Natural killer cell (primary cell): ENCODE measurements at regions not wholly inside any gene's neighbourhood (a gene's known extent, or its start where the extent isn't known, plus 50 kb on each side); places are given as distances from the start of the nearest gene placed in this dataset.

Experiments
- ATAC-seq, 3 donors: fragments of 150-1000 bp in 2 of 3; fragments of 200-7000 bp in 1 of 3; cut with Tn5 transposase; 1 replicate in 1 of 3; 2 replicates in 2 of 3; pipeline ENCODE4 v1.10.0; 2021; ENCODE audit warnings: mild to moderate bottlenecking in 2 of 3, moderate library complexity in 2 of 3
- DNase-seq, 2 donors: peaks; one replicate each; pipeline versions ENCODE4 v3.0.0 to v3.0.0-alpha.2; 2013 to 2021; ENCODE audit warnings: mixed read lengths in 1 of 2
- H3K27ac ChIP-seq: one replicate; pipeline ENCODE4 v1.5.1; 2013; ENCODE audit warnings: mild to moderate bottlenecking, low read length
- H3K27me3 ChIP-seq: one replicate; pipeline ENCODE4 v1.6.1; 2013; ENCODE audit warnings: low read length; ENCODE audit not compliant: control insufficient read depth, insufficient read depth
- H3K36me3 ChIP-seq: one replicate; pipeline ENCODE4 v1.6.1; 2013; ENCODE audit warnings: low read length; ENCODE audit not compliant: control insufficient read depth, insufficient read depth
- H3K4me1 ChIP-seq: one replicate; pipeline ENCODE4 v1.6.1; 2013; ENCODE audit warnings: low read length; ENCODE audit not compliant: control insufficient read depth, insufficient read depth
- H3K4me3 ChIP-seq: one replicate; pipeline ENCODE4 v1.5.1; 2013; ENCODE audit warnings: low read length
- H3K9me3 ChIP-seq: one replicate; pipeline ENCODE4 v1.6.1; 2013; ENCODE audit warnings: low read length; ENCODE audit not compliant: control insufficient read depth, insufficient read depth
- H3K27ac Mint-ChIP-seq, 2 donors: one replicate each; pipeline ENCODE4 v1.8.0; 2022; ENCODE audit warnings: mild to moderate bottlenecking in 2 of 2, mixed read lengths in 2 of 2, moderate library complexity in 1 of 2
- H3K27me3 Mint-ChIP-seq, 2 donors: one replicate each; pipeline ENCODE4 v1.8.0; 2022; ENCODE audit warnings: low read depth in 2 of 2, mixed read lengths in 2 of 2
- H3K36me3 Mint-ChIP-seq: one replicate; pipeline ENCODE4 v1.8.0; 2022; ENCODE audit warnings: mixed read lengths
- H3K4me1 Mint-ChIP-seq, 2 donors: one replicate each; pipeline ENCODE4 v1.8.0; 2022; ENCODE audit warnings: mixed read lengths in 2 of 2
- H3K4me3 Mint-ChIP-seq: one replicate; pipeline ENCODE4 v1.8.0; 2022; ENCODE audit warnings: mild to moderate bottlenecking, moderate library complexity, mixed read lengths
- H3K9me3 Mint-ChIP-seq, 2 donors: one replicate each; pipeline ENCODE4 v1.8.0; 2022; ENCODE audit warnings: mixed read lengths in 2 of 2
- CTCF ChIP-seq: fragments of 200-600 bp; IDR thresholded peaks from one replicate; pipeline ENCODE4 v1.8.0; 2022; ENCODE audit warnings: antibody characterized with exemption
- WGBS: methylation state at CpG from one replicate; pipeline ENCODE4 v1.1.7; 2013; ENCODE audit warnings: missing lambda C conversion rate; ENCODE audit not compliant: insufficient coverage; 5-methylcytosine and 5-hydroxymethylcytosine counted together
- intact Hi-C: fragments of 100-400 bp; cut with micrococcal nuclease; formaldehyde crosslinking; loops from one replicate; pipeline ENCODE4 v1.14.2; 2022

GRCh38 chr13:111554539-111555267 is 234.3 kb downstream of the TEX29 start:
- peaks cover 14 to 25% of the 10 kb centered on the region in 2 donors for H3K4me1 Mint-ChIP-seq
- no peaks in the 10 kb centered on the region for H3K36me3 Mint-ChIP-seq
- H3K36me3 ChIP-seq, result no peaks in the 10 kb centered on the region
- DNase-seq (no peak), ATAC-seq (no peak)
- peaks cover 0 to 4% of the 10 kb centered on the region in 2 donors for H3K9me3 Mint-ChIP-seq
- peaks cover 11% of the 10 kb centered on the region in 2 donors for H3K27me3 Mint-ChIP-seq
- no peaks in the 10 kb centered on the region for H3K9me3 ChIP-seq
- no peak overlapping the region for H3K27ac ChIP-seq
- no peak for TF ChIP-seq CTCF
- H3K27me3 ChIP-seq, result no peaks in the 10 kb centered on the region
- no peak overlapping the region for H3K27ac Mint-ChIP-seq
- intact Hi-C loops, result no loop called here
- H3K4me3 Mint-ChIP-seq, result no peak overlapping the region
- WGBS, result 92% methylated on average over 14 of the region's 16 CpGs
- H3K4me1 ChIP-seq, result peaks cover 9% of the 10 kb centered on the region
- H3K4me3 ChIP-seq, result no peak overlapping the region

GRCh38 chr13:111555268-111555808 is 234.9 kb downstream of the TEX29 start:
- 86% methylated on average over 10 of the region's 10 CpGs for WGBS
- no peak for ATAC-seq
- Histone ChIP-seq H3K36me3 (no peaks in the 10 kb centered on the region), H3K27ac (no peak overlapping the region), H3K9me3 (no peaks in the 10 kb centered on the region), H3K4me3 (no peak overlapping the region), H3K27me3 (no peaks in the 10 kb centered on the region), H3K4me1 (peaks cover 15% of the 10 kb centered on the region)
- no peak for TF ChIP-seq CTCF
- no peaks in the 10 kb centered on the region for H3K36me3 Mint-ChIP-seq
- DNase-seq, result no peak
- intact Hi-C loops, result no loop called here
- peaks cover 20 to 31% of the 10 kb centered on the region in 2 donors for H3K4me1 Mint-ChIP-seq
- H3K27ac Mint-ChIP-seq, result no peak overlapping the region
- H3K9me3 Mint-ChIP-seq, result no peaks in the 10 kb centered on the region
- peaks cover 7 to 11% of the 10 kb centered on the region in 2 donors for H3K27me3 Mint-ChIP-seq
- H3K4me3 Mint-ChIP-seq, result no peak overlapping the region

GRCh38 chr13:111555903-111556302 is 235.5 kb downstream of the TEX29 start:
- Mint-ChIP-seq H3K27ac (no peak overlapping the region), H3K27me3 (peaks cover 7 to 11% of the 10 kb centered on the region in 2 donors), H3K4me3 (no peak overlapping the region), H3K4me1 (peaks cover 23 to 32% of the 10 kb centered on the region in 2 donors), H3K36me3 (no peaks in the 10 kb centered on the region), H3K9me3 (no peaks in the 10 kb centered on the region)
- WGBS, result 94% methylated on average over 9 of the region's 9 CpGs
- no peak for ATAC-seq
- no peak overlapping the region for H3K27ac ChIP-seq
- no peaks in the 10 kb centered on the region for H3K9me3 ChIP-seq
- intact Hi-C loops, result no loop called here
- no peak overlapping the region for H3K4me3 ChIP-seq
- no peaks in the 10 kb centered on the region for H3K36me3 ChIP-seq
- H3K4me1 ChIP-seq, result peaks cover 15% of the 10 kb centered on the region
- TF ChIP-seq CTCF, result no peak
- H3K27me3 ChIP-seq, result no peaks in the 10 kb centered on the region
- no peak for DNase-seq
